ENCODE measurements at regions not wholly inside any gene's neighbourhood (a gene's known extent, or its start where the extent isn't known, plus 50 kb on each side); places are given as distances from the start of the nearest gene placed in this dataset.

GRCh38 chr20:50363027-50363426 is 147.2 kb upstream of the PTPN1 start:
- TF ChIP-seq CTCF (IDR thresholded peaks at IDR 0.05) (no peak), POLR2A (IDR thresholded peaks at IDR 0.05) (no peak)
